Endothelial cell of umbilical vein (primary cell): ENCODE measurements at regions not wholly inside any gene's neighbourhood (a gene's known extent, or its start where the extent isn't known, plus 50 kb on each side); places are given as distances from the start of the nearest gene placed in this dataset.

ENCODE experiments used
- BruUV-seq: library from RNA; stranded (reverse); fragments of 400-500 nt; replicated peaks from 2 replicates; lab custom pipeline; 2021; lab: Mats Ljungman, UMichigan
- CTCF ChIA-PET: fragments of 300-600, 350-600 bp; sonication (Branson Sonifier 250); formaldehyde crosslinking; loops from one replicate; lab custom pipeline; 2021; ENCODE audit warnings: antibody characterized with exemption, inconsistent platforms; lab: Charles Lee
- POLR2A ChIA-PET: fragments of 300-600, 350-600 bp; sonication (Branson Sonifier 250); formaldehyde crosslinking; loops from one replicate; lab custom pipeline; 2021; ENCODE audit warnings: antibody characterized with exemption, inconsistent platforms; lab: Charles Lee
- DNase-seq: peaks from one replicate; pipeline ENCODE4 v3.0.0-alpha.2; 2011; ENCODE audit warnings: low read depth, low spot score
- FAIRE-seq: peaks from 2 replicates; lab custom pipeline; 2011; peaks lifted over from hg19 to GRCh38; lab: Jason Lieb, UNC
- H2AFZ ChIP-seq: 2 replicates; pipeline ENCODE4 v1.6.0; 2012; ENCODE audit warnings: low read depth, low read length, control low read depth, inconsistent platforms
- H3K27ac ChIP-seq: 2 replicates; pipeline ENCODE4 v1.5.1; 2011; ENCODE audit warnings: low read depth, mild to moderate bottlenecking, control low read depth, low read length, moderate library complexity; ENCODE audit not compliant: insufficient read depth
- H3K27me3 ChIP-seq, 2 experiments: 2 replicates each; pipeline versions ENCODE4 v1.6.0 to v1.6.1; 2011; ENCODE audit warnings: low read length in 2 of 2, mixed read lengths in 1 of 2; ENCODE audit not compliant: control insufficient read depth in 2 of 2, insufficient read depth in 2 of 2
- H3K36me3 ChIP-seq, 2 experiments: 2 replicates in 1 of 2; 3 replicates in 1 of 2; pipeline ENCODE4 v1.5.1; 2011; ENCODE audit warnings: low read length in 2 of 2, mild to moderate bottlenecking in 1 of 2, moderate library complexity in 1 of 2; ENCODE audit not compliant: control insufficient read depth in 2 of 2, insufficient read depth in 2 of 2; ENCODE audit errors: extremely low read depth in 1 of 2
- H3K4me1 ChIP-seq: 3 replicates; pipeline ENCODE4 v1.5.1; 2011; ENCODE audit warnings: mild to moderate bottlenecking, low read length; ENCODE audit not compliant: control insufficient read depth, insufficient read depth; ENCODE audit errors: extremely low read depth
- H3K4me2 ChIP-seq: 2 replicates; pipeline ENCODE4 v1.6.1; 2011; ENCODE audit warnings: low read length, control low read depth, mixed read lengths; ENCODE audit not compliant: insufficient read depth
- H3K4me3 ChIP-seq, 3 experiments: fragments of 200-600 bp in 1 of 3; sonication (generic), shearing (Covaris generic) in 1 of 3; replicated peaks in 1 of 3; 2 replicates each; pipeline ENCODE4 v1.5.1; 2011 to 2016; ENCODE audit warnings: control low read depth in 3 of 3, low read length in 3 of 3, mild to moderate bottlenecking in 2 of 3, inconsistent platforms in 1 of 3, low read depth in 1 of 3, moderate library complexity in 1 of 3; ENCODE audit not compliant: insufficient read depth in 1 of 3
- H3K79me2 ChIP-seq: 2 replicates; pipeline ENCODE4 v1.6.0; 2012; ENCODE audit warnings: low read length, inconsistent platforms; ENCODE audit not compliant: control insufficient read depth, insufficient read depth
- H3K9ac ChIP-seq: replicated peaks from 2 replicates; pipeline ENCODE3; 2011; ENCODE audit warnings: low read length, control low read depth; ENCODE audit not compliant: insufficient read depth; ENCODE audit errors: extremely low read depth
- H3K9me1 ChIP-seq: replicated peaks from 3 replicates; pipeline ENCODE4 v1.6.0; 2011; ENCODE audit warnings: mild to moderate bottlenecking, low read length; ENCODE audit not compliant: control insufficient read depth, insufficient read depth; ENCODE audit errors: extremely low read depth
- H3K9me3 ChIP-seq: replicated peaks from 2 replicates; pipeline ENCODE4 v1.5.1; 2012; ENCODE audit warnings: low read length, inconsistent platforms; ENCODE audit not compliant: control insufficient read depth, insufficient read depth
- H4K20me1 ChIP-seq: replicated peaks from 2 replicates; pipeline ENCODE3; 2011; ENCODE audit warnings: mild to moderate bottlenecking, low read length; ENCODE audit not compliant: control insufficient read depth, insufficient read depth; ENCODE audit errors: extremely low read depth
- EZH2 ChIP-seq: IDR thresholded peaks from 2 replicates; pipeline ENCODE4 v1.6.1; 2012; ENCODE audit warnings: borderline replicate concordance, low read depth, mild to moderate bottlenecking, moderate library complexity, low read length, inconsistent platforms; ENCODE audit not compliant: severe bottlenecking
- FOS ChIP-seq: IDR thresholded peaks from 2 replicates; pipeline ENCODE4 v1.6.1; 2011; ENCODE audit warnings: mild to moderate bottlenecking, low read length, moderate library complexity, borderline replicate concordance; ENCODE audit not compliant: insufficient read depth
- GATA2 ChIP-seq: IDR thresholded peaks from 2 replicates; pipeline ENCODE4 v1.7.0; 2011; ENCODE audit warnings: low read depth, mild to moderate bottlenecking, moderate library complexity, mixed read lengths, low read length; ENCODE audit not compliant: insufficient read length, insufficient read depth
- JUN ChIP-seq: IDR thresholded peaks from 2 replicates; pipeline ENCODE4 v1.6.1; 2011; ENCODE audit warnings: borderline replicate concordance, low read depth; ENCODE audit not compliant: insufficient read length, insufficient read depth
- MYC ChIP-seq: IDR thresholded peaks from one replicate; pipeline ENCODE4 v1.6.1; 2011; ENCODE audit warnings: mild to moderate bottlenecking, low read depth, low read length
- POLR2A ChIP-seq: IDR thresholded peaks from 2 replicates; pipeline ENCODE4 v1.6.1; 2012; ENCODE audit warnings: low read depth, mild to moderate bottlenecking, control low read depth, low read length
- POLR2AphosphoS5 ChIP-seq: IDR thresholded peaks from 2 replicates; pipeline ENCODE4 v1.6.1; 2012; ENCODE audit warnings: low read depth, mild to moderate bottlenecking, control low read depth, low read length, moderate library complexity; ENCODE audit not compliant: insufficient read depth
- dilution Hi-C: fragments of 300-500 bp; cut with MboI; formaldehyde crosslinking; loops from one replicate; pipeline ENCODE4 v1.15.0; 2019; ENCODE audit warnings: low sequenced_read_pairs; ENCODE audit not compliant: extremely low pct_ligation_motif_present
- intact Hi-C: fragments of 100-400 bp; cut with micrococcal nuclease; formaldehyde crosslinking; loops from one replicate; pipeline ENCODE4 v1.10.0; 2022
- TF ChIP-seq, protein P1 (sequence below), 2 donors: IDR thresholded peaks; 1 replicate in 1 of 2; 2 replicates in 1 of 2; pipeline ENCODE4 v1.5.1; 2011; ENCODE audit warnings: low read length in 2 of 2, mild to moderate bottlenecking in 2 of 2, moderate library complexity in 2 of 2, control low read depth in 1 of 2, inconsistent platforms in 1 of 2, low read depth in 1 of 2; ENCODE audit not compliant: insufficient read depth in 1 of 2; ENCODE audit errors: extremely low read depth in 1 of 2
- TF ChIP-seq, protein P2 (sequence below): IDR thresholded peaks from 2 replicates; pipeline ENCODE4 v1.6.1; 2011; ENCODE audit not compliant: insufficient read depth, insufficient read length

DNA sequence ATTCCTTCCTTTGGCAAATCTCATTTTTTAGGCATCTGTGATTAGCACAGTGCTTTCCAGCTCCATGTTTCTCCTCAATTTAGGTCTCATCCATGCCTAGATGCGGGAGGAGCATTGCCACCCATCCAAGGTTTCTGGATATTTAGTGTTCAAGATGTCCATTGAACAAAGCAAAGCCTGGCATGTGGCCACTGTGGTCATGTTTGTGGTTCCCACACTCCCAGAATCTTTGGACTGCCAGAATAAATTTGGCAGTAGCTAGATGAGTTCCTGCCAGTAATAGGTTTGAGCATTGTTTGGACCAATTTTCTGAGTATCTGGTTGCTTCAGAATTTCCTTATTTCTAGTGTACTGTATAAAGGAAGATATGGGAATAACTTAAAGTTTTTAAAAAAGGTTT is 1124.1 kb downstream of the ADGRL3 start:
- ChIA-PET POLR2A (no interaction called here), CTCF (no interaction called here)
- H3K4me3 ChIP-seq, result no peak overlapping the region
- H3K36me3 ChIP-seq, result no peaks in the 10 kb centered on the region
- no peaks in the 10 kb centered on the region for H3K9me1 ChIP-seq
- no peak for TF ChIP-seq JUN
- TF ChIP-seq GATA2, result no peak
- no peak for TF ChIP-seq FOS
- TF ChIP-seq, protein P1, sequence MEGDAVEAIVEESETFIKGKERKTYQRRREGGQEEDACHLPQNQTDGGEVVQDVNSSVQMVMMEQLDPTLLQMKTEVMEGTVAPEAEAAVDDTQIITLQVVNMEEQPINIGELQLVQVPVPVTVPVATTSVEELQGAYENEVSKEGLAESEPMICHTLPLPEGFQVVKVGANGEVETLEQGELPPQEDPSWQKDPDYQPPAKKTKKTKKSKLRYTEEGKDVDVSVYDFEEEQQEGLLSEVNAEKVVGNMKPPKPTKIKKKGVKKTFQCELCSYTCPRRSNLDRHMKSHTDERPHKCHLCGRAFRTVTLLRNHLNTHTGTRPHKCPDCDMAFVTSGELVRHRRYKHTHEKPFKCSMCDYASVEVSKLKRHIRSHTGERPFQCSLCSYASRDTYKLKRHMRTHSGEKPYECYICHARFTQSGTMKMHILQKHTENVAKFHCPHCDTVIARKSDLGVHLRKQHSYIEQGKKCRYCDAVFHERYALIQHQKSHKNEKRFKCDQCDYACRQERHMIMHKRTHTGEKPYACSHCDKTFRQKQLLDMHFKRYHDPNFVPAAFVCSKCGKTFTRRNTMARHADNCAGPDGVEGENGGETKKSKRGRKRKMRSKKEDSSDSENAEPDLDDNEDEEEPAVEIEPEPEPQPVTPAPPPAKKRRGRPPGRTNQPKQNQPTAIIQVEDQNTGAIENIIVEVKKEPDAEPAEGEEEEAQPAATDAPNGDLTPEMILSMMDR (IDR thresholded peaks at IDR 0.05; ENCODE audit: extremely low read depth in 1 of 2, insufficient read depth in 1 of 2, low read depth in 1 of 2, low read length in 2 of 2), result no peak
- no peak for TF ChIP-seq MYC
- TF ChIP-seq POLR2AphosphoS5, result no peak
- TF ChIP-seq, protein P2, sequence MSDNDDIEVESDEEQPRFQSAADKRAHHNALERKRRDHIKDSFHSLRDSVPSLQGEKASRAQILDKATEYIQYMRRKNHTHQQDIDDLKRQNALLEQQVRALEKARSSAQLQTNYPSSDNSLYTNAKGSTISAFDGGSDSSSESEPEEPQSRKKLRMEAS, result no peak
- TF ChIP-seq EZH2, result no peak
- no peak for TF ChIP-seq POLR2A
- H3K4me2 ChIP-seq, result no peak overlapping the region
- no peaks in the 10 kb centered on the region for H3K79me2 ChIP-seq
- DNase-seq (no peak), FAIRE-seq (no peak)
- H3K9ac ChIP-seq, result no peak overlapping the region
- intact Hi-C loops (no loop called here), dilution Hi-C loops (no loop called here)
- H3K27ac ChIP-seq, result no peak overlapping the region
- no peaks in the 10 kb centered on the region for H4K20me1 ChIP-seq
- no peaks in the 10 kb centered on the region for H3K27me3 ChIP-seq
- H3K4me1 ChIP-seq, result no peaks in the 10 kb centered on the region
- peaks cover 2% of the 10 kb centered on the region for H3K9me3 ChIP-seq
- no TSS peak for BruUV-seq
- no peak overlapping the region for H2AFZ ChIP-seq
